ENCODE measurements at regions not wholly inside any gene's neighbourhood (a gene's known extent, or its start where the extent isn't known, plus 50 kb on each side); places are given as distances from the start of the nearest gene placed in this dataset.
"Not testable (repeated sequence)": the region's sequence is repeated elsewhere in the genome, so short reads cannot be mapped to it uniquely, and the experiment has no call there.

DNA sequence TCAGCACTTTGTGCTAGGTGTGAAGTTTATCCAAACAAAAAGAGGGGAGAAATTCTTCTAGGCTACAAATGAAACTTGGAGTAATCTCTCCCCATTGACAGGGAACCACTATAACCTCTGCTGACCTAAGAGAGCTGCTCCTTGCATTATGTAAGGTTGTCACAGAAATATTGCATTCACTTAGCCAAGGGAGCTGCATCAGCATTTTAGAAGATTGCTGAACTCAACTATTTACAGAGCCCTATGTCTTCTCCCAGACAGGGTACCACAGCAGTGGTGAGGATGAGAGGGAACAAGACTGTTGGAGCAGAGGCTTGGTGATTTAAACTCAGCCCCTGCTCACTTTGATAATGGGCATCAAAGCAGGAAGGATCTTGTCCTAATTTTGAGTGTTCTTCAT is 362.0 kb downstream of the TMEM38B start:
- DNase-seq, result no peak

DNA sequence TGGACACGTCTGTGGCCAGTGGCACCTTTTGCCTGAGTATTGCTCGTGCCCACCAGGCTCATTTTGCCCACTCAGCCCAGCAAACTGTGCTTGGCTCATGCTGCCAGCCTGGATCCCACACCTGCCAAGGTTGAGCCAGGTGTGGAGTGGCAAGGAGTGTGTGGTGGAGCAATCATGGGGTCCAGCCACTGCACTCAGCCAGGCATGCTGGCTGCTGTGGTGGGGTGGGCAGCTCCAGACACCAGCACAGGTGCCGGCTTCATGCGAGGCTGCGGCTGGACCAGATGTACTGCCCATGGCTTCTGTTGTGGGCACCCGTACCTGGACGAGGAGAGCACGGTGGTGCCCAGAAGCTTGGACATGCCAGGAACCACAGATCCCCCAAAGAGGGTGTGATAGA is 364.1 kb downstream of the TMEM38B start:
- no peak for DNase-seq

DNA sequence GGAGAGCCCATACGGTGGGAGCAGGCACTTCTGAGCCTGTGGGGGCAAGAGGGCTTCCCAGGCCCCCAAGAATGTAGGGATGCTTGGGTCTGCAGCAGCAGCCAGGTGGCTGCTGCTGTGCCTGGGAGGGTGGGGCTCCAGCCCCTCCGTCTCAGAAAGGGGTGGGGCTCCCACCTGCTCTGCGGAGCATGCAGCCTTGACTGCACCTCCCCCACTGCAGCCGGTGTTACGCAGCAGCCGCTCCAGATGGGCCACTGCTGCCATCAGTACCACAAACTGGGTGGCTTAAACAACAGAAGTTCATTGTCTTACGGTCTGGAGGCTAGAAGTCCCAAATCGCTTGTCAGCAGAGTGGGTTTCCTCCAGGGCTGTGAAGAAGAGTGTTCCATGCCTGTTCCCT is 365.5 kb downstream of the TMEM38B start:
- DNase-seq, result no peak

DNA sequence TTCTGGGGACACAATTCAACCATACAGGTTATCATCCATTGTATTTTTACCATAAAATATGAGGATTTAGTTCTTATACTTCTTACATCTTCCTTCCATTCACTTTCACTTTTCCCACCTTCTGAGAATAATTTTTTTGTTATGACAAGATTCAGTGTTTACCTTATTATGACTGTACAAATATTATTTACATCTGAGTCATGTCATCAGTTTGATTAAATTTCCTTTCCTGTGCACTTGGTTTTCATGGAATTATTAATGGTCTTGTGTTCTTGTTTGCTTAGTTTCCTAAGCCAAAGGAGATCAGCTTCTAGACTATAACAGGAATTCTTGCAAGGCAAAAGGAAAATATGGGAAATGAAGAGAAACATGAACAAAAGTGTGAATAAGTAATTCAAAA is 366.5 kb downstream of the TMEM38B start:
- no peak for DNase-seq

DNA sequence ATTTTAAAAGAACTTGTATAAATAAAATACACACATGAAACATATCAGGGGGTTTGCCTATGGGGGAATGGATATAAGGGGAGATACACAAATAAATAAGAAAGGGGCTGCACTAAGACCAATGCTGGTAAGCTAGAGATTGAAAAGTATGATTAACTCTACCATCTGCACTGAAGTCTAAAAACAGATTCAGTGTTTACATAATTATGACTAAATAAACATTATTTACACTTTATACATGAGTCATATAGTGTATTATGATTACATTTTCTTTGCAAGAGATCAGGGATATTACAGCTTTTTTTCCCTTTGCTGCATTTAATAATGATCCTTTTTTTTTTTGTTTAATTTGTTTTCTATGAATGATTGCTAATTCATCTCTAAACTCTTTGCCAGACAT is 367.9 kb downstream of the TMEM38B start:
- DNase-seq, result no peak

DNA sequence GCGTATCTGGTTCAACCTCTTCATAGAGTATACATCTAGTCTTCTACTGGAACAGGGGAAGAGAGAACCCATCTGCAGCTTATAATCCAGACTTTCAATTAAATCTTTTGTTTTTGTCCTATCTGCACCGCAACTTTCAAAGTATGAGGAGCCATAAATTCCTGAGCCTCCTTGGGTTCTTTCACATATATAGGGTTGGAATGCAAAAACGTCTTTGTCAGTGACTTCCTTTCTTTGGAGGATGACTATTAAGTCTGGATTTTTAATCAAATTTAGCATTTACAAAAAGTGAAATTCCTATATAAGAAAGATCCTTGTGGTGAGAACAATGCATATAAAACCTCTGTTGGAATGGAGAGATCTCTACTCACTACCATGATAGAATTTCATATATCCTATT is 370.8 kb downstream of the TMEM38B start:
- DNase-seq, result no peak

DNA sequence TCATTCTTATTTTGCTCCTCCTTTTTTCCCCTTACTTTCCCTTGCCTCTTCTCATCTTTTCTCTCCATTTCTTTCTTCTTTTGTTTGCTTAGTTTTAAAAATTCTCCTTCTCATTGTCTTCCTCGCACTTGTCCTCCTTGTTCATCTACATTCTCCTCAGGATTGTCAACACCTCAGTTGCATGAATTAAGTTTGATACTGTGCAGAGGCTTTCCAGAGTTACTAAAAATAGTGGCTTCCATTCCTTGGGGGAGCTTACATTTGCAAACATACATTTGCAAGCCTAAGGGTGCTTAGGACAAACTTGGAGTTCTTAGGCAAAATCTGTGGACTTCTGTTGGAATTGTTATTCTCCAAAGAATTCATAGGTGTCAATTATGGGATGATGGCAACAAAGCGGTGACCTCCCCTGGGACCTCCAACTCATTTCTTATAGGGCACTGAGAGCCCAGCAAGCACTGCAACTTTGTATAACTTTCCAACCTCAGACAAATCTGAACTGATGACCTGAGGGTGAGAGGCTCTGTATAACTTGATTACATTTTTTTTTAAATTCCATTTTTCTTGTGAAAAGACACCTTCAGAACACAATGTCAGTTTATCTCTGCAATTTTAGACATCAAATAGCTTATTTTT is 371.4 kb downstream of the TMEM38B start:
- no peak for DNase-seq

DNA sequence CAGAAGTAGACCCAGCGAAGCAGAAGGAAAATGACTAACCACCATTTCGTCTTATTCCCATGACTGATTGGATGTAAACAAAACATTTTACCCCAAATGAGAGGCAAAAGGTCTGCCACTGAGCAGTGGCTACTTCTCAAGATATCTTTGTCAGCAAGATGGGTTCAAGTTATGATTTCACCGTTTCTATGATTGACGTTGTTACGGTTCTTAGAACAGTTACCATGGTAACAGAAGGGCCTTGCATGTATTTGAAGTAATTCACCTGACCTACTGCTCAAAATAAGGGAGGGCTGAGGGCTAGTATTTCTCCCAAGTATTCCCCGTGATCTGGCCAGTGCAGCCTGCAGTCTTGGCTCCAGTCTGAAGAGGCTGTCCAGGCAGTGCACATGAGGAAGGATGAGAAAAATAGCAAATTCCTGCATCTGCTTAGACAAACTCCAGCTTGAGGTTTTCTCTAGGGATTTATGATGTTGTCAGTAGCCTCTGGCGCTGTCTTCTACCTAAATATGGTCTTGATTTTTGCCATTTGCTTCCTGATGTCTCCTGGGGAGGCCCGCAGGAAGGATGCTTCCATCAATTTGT is 372.7 kb downstream of the TMEM38B start:
- no peak for DNase-seq

DNA sequence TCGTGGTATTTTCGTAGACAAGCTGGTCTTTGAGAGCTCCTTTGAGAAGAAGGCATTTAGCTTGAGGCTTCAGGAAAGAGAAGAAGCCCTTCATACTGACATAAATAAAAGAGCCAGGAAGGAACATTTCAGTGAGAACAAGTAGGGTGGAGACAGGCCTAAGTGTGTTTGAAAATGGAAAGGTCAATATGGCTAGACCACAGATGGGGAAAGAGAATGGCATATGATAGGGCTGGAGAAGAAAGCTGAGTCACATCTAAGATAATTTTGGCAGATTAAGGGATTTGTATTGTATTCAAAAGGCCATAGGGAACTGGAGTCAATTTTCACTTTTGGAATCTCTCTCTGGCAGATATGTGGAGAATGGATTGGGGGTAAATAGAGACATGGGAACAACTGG is 374.9 kb downstream of the TMEM38B start:
- DNase-seq, result no peak

DNA sequence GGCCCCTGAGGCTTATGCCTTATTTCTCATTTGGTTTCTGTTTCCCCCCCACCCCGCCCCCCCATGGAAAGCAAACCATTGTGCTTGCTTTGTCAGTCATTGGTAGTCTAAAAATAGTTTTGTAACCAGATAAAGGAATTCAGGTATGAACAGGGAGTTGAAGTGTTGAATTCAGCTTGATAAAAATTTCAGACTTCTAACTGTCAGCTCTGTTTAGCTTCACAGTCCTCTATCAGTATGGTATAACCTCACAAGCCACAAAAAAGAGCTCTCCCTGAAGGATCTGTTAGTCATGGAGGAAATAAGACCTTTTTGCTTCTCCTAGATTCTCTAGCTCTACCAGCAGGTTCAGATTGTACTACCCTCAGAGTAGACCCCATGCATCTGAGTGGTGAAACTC is 378.1 kb downstream of the TMEM38B start:
- no peak for DNase-seq

DNA sequence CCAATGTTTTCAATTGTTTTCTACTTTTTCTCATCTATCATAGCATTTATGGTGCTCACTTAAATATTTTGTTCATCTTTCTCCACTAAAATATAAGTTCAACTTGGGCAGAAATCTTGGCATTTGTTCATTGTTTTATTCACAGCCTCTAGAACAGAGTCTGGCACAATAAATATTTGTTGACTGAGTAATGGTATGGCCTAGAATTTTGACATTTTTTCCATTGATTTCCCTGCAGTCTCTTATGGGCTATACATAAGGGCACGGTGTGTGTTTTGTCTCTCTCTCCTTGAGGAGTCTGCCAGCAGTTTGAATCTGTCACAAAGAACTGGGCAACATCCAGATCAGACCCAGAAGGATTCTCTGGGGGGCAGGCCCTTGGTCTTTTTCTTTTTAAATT is 379.7 kb downstream of the TMEM38B start:
- no peak for DNase-seq

DNA sequence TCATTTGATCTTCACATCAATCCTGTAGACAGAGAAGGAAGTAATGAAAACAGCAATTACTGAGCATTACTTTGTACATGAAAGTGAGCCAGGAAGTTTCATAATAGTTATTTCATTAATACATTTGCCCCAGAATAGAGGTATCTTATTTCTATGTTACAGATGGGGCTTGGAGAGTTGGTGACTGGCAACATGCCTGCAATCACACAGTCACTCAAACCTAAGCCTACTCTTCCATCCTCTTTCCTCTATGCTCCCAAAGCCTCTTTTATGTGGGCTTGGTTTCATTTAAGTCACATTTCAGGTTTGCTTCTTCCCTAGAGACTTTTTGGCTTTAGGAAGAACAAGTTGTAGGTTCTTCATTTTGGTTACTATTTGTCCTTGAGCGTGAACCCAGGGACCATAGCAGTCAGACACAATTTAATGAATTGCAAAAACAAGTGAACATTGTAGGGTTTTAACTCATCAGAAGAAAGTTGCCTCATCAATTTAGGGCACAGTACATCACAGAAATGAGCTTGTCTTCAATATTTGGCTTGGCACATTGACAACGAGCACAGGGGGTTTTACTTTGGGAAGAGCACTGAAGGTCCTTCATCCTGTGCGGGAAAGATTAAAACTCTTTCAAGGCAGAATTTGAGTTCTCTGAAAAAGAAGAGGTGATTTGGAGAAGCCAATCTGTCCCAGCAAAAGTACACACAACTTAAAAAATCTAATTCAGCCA is 381.1 kb downstream of the TMEM38B start:
- no peak for DNase-seq

DNA sequence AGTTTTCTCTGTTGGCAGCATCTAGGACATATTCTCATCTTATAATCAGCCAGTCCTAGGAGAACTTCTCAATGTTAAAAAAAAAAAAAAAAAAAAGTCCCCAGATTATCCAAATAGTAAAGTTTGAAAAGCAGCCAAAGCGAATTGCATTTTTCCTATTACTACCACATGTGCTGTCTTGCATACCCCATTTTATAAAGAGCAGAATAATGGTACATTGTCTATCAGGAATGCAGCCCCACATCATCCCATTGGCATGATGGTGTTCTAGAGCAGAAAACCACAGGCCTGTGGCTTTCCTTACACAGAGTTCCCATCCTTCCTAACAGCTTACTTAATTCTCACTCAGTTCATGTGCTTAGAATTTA is 381.6 kb downstream of the TMEM38B start:
- peak; percentile 92 for DNase-seq

DNA sequence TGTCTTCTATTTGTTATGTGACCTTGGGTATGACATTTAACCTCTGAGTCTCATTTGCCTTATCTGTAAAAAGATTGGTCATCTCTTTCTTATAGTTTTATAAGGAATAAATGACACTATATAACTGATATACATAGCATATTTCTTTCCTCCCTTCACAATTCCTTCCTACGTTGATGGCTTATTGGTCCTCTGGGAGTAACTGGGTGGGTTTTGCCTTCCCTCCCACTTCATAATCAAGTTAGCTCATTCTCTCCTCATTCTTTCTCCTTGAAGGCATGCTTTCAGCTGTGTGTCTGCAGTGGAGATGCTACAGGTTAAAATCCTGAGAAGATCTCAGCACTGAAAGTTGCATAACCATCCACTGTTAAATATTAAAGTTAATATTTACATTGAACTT is 382.4 kb downstream of the TMEM38B start:
- peak; percentile 41 for DNase-seq

DNA sequence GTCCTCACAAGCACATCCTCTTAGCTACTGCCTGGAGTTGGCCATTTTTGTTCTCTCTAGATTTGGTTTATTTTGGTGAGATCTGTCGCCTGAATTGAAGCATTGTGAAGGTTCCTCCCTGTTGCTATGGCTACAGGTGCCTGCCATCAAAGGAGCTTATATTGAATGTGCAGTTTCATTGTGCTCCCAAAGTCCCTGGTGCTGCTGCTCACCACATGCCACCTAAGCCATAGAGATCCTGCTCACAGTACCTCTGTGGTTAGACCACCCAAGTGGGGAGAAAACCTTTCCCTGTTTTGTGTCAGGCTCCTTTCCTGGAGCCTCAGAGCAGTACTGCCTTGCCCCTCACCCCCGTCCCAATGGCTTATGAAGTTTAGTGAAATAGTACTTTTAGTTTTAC is 383.4 kb downstream of the TMEM38B start:
- no peak for DNase-seq

DNA sequence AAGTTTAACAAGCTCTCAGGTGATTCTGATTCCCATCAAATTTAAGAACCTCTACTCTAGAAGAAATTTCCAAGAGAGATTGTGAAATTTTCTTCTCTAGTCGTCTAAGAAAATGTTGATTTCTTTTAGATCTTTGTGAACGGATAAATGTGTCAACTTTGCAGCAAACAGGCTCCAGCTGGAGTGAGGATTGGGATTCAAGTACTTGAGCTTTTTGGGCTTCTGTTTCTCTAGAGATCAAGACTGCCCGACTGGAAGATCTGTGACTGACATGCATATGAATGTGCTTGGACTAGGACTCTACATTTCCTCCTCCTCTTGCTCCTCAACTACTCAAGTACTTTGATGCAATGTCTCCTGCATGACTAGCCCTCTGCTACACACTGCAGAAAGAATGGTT is 388.3 kb downstream of the TMEM38B start:
- DNase-seq, result no peak

DNA sequence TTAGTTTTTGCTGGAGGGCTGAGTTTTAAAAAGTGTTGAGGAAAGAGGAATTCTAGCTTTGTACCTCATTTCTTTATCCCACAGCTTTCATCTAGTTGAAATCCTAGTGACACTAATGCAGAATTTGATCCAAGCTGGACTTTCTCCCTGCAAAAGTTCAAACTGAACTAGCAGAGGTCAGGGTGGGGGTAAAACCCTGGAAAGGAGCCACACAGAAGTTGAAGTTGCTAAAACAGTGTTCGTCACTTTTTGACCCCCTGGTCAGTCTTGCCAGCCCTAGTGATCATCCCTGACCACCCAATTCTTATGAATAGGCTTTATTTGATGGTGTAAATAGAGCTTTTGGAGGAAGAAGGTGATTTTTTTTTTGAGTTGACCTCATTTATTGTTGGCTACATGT is 390.4 kb downstream of the TMEM38B start:
- DNase-seq, result no peak

DNA sequence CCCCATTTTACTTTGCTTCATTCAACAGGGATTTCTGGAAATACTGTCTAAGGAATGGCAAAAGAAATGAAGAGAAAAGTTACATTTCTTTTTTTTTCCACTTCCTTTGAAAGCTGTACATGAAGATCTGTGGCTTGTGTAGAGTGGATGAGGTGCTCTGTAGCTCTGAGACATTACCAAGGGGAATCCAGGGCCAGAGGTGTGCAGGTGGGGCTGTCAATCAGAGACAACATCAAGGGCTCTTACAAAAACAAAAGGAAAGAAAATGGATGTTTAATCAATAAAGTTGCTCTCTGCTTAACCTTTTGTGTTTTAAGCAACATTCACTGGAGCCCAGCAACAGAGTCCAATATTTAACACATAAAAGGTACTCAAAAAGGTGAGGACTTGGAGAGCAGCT is 391.1 kb downstream of the TMEM38B start:
- no peak for DNase-seq

DNA sequence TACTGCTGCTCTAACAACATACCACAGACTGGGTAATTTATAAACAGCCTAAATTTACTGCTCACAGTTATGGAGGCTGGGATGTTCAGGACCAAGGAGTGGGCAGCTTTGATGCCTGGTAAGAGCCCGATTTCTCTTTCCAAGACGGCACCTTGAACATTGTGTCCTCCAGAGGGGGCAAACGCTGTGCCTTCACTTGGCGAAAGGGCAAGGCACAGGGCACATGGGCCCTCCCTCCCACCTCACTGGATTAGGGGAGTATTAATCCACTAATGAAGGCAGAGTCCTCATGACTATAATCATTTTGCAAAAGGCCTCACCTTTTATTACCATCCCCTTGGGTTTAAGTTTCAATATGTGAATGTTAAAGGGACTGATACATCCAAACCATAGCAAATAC is 397.7 kb downstream of the TMEM38B start:
- DNase-seq, result no peak

DNA sequence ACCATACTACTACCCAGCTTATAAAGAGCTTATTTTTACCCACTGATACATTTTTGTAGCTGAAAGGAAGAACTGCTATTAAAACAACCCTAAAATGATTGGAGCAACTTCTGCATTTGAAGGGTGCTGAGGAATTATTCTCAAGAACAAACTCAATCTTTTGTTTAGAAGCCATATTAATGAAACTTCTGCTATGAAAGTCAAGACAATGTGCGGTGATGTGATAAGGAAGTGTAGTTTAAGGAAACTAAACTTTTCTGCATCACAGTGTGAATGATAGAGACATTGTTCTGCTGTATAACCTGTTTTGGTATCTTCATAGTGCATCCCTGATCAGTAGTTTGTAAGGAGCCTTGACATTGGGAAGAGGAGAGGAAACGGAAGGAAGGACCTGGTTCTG is 408.5 kb downstream of the TMEM38B start:
- no peak for DNase-seq

DNA sequence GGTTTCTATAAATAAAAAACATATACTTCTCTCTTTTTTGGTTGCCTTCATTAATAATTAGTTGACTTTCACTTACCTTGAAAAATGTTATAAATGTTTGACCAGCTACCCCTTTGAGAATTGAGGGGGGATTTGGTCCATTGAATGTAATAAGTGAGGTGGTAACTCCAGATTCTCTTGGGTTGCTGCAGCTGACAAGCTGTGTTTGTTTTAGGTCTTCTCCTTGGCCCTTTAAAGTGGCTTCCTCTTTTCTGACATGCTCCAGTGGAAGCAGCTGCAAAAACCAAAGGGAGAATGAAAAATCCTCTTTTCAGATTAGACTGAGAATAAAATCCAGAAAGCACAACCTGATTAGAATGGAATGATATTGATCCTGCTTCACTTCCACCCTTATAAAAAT is 410.5 kb downstream of the TMEM38B start:
- no peak for DNase-seq

DNA sequence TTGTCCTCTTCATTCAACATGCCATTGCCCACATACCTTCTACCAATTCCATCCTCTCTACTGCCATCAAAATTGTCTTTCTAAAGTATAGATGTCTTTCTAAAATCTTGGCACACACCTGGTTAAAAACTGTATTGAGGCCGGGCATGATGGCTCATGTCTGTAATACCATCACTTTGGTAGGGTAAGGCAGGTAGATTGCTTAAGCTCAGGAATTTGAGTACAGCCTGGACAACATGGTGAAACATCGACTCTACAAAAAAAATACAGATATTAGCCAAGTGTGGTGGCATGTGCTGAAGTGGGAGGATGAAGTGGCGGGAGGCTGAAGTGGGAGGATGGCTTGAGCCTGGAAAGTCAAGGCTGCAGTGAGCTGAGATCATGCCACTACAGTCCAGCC is 412.1 kb downstream of the TMEM38B start:
- no peak for DNase-seq

DNA sequence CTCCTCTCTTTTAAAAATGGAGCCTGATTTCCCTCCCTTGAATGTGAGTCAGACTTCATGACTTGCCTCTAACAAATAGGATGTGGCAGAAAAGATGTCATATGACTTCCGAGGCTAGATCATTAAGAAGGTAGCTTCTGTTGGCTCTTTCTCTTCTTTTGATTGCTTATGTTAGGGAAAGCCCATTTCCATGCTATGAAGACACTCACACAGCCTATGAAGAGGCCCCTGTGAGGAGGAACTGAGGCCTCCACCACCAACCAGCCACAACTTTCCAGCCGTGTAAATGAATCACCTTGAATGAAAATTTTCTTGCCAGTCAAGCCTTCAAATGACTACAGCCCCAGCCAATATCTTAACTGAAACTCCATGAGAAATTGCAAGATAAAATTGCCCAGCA is 413.4 kb downstream of the TMEM38B start:
- no peak for DNase-seq

DNA sequence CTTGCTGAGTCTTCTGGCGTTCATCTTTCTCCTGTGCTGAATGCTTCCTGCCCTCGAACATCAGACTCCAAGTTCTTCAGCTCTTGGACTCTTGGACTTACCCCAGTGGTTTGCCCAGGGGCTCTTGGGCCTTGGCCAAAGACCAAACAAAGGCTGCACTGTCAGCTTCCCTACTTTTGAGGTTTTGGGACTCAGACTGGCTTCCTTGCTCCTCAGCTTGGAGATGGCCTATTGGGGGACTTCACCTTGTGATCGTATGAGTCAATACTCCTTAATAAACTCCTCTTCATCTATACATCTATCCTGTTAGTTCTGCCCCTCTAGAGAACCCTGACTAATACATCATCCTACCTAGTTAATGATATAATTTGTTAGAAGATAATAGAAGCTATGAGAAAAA is 415.4 kb downstream of the TMEM38B start:
- DNase-seq, result not testable (repeated sequence)

Measured in skin of body (tissue), 1 donor.